ENCODE measurements at regions not wholly inside any gene's neighbourhood (a gene's known extent, or its start where the extent isn't known, plus 50 kb on each side); places are given as distances from the start of the nearest gene placed in this dataset.

- TF ChIP-seq CTCF (IDR thresholded peaks at IDR 0.05) (no peak), POLR2A (IDR thresholded peaks at IDR 0.05) (no peak)
Measured at GRCh38 chr12:127984386-127985055, 282.4 kb upstream of the TMEM132C start.

Measured in adrenal gland (tissue), 5 donors.